Upper lobe of left lung (tissue), 4 donors: ENCODE measurements at regions not wholly inside any gene's neighbourhood (a gene's known extent, or its start where the extent isn't known, plus 50 kb on each side); places are given as distances from the start of the nearest gene placed in this dataset.

Source experiments
- EP300 ChIP-seq, 4 donors: sonication (generic); formaldehyde crosslinking; IDR thresholded peaks; one replicate each; pipeline ENCODE4 v1.5.1; 2017; ENCODE audit warnings: antibody characterized with exemption in 4 of 4, control low read depth in 2 of 4
- TF ChIP-seq, protein P1 (sequence below), 6 experiments: fragments of 450-650 bp in 4 of 6; fragments of 200-600 bp in 2 of 6; sonication (generic) in 2 of 6; IDR thresholded peaks; one replicate each; pipeline ENCODE4 v1.5.1; 2016 to 2019; ENCODE audit warnings: antibody characterized with exemption in 6 of 6

DNA sequence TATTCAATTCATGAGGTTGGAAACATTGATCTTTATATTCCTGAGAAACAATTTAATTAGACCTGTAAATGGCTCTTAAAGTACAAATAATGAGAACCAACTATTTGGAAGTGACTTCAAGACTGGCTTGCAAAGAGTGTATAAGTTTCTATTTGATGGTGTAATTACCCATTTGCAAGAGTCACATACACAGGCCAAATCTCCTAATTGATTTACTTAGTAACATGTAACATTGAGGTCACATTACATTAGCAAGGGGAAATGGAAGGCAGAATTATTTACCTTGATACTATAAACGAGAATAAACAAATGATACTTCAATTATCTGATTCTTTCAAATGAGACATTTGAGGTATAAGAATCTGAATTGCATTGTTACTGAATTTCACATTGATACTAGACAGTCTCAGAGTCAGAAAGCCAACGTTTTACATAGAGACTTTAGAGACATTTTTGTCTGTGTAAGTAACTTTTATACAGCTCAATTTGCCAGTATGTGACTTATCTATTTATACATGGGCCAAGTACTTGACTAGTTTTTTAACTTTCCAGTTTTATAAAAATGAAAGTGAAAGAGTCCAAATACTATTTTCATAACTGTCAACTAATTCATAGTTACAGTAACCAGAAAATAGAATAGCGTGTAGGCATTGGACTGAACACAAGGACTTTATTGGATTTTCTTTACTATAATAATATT is 95.6 kb upstream of the RFC3 start:
- TF ChIP-seq, protein P1, sequence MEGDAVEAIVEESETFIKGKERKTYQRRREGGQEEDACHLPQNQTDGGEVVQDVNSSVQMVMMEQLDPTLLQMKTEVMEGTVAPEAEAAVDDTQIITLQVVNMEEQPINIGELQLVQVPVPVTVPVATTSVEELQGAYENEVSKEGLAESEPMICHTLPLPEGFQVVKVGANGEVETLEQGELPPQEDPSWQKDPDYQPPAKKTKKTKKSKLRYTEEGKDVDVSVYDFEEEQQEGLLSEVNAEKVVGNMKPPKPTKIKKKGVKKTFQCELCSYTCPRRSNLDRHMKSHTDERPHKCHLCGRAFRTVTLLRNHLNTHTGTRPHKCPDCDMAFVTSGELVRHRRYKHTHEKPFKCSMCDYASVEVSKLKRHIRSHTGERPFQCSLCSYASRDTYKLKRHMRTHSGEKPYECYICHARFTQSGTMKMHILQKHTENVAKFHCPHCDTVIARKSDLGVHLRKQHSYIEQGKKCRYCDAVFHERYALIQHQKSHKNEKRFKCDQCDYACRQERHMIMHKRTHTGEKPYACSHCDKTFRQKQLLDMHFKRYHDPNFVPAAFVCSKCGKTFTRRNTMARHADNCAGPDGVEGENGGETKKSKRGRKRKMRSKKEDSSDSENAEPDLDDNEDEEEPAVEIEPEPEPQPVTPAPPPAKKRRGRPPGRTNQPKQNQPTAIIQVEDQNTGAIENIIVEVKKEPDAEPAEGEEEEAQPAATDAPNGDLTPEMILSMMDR (IDR thresholded peaks at IDR 0.05) = no peak
- TF ChIP-seq EP300 (IDR thresholded peaks at IDR 0.05) = no peak
